GM12864 (cell line): ENCODE measurements at regions not wholly inside any gene's neighbourhood (a gene's known extent, or its start where the extent isn't known, plus 50 kb on each side); places are given as distances from the start of the nearest gene placed in this dataset.

Source experiments
- DNase-seq: peaks from one replicate; pipeline ENCODE4 v3.0.0-alpha.2; 2011; ENCODE audit warnings: low read depth
- H3K4me3 ChIP-seq: 2 replicates; pipeline ENCODE4 v1.5.1; 2011; ENCODE audit warnings: mild to moderate bottlenecking, low read depth, low read length, control low read depth
- CTCF ChIP-seq: IDR thresholded peaks from 2 replicates; pipeline ENCODE4 v1.5.1; 2011; ENCODE audit warnings: low read depth, mild to moderate bottlenecking, moderate library complexity, low read length, control low read depth, inconsistent platforms; ENCODE audit errors: missing control alignments

GRCh38 chr12:75641031-75641780, 129.8 kb upstream of the KRR1 start:
- H3K4me3 ChIP-seq, result no peak overlapping the region
- TF ChIP-seq CTCF, result no peak
- peak; percentile 86 for DNase-seq

DNA sequence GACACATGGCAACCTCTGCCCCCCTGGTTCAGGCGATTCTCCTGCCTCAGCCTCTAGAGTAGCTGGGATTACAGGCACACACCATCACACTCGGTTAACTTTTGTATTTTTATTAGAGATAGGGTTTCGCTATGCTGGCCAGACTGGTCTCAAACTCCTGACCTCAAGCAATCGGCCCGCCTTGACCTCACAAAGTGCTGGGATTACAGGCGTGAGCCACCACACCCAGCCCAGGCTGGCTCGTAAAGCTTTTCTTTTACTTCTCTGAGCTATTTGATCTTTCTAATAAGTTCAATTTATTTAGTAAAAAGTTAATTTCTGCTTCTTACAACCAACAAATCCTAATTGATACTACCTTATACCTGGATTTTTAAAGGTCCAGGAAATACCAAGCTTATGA, 127.4 kb upstream of the KRR1 start:
- no peak for DNase-seq
- no peak for TF ChIP-seq CTCF
- H3K4me3 ChIP-seq, result no peak overlapping the region

DNA sequence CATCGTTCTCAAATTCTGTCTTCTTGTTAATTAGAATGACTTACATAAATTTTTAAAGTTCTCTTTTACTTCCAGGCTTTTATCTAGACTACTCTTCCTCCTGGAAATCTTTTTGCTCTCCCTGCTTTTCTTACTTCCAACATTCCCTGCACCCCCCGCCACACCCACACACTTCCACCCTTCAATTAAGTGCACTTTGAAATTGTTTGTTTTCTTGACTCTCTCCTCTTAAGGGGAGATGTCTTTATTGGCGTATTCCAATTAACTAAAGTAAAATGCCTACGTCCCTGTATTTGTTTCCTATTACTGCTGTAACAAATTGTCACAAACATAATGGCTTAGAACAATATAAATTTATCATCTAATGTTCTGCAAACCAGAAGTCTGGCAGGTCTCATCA, 125.2 kb upstream of the KRR1 start:
- no peak for TF ChIP-seq CTCF
- DNase-seq, result no peak
- H3K4me3 ChIP-seq, result no peak overlapping the region

DNA sequence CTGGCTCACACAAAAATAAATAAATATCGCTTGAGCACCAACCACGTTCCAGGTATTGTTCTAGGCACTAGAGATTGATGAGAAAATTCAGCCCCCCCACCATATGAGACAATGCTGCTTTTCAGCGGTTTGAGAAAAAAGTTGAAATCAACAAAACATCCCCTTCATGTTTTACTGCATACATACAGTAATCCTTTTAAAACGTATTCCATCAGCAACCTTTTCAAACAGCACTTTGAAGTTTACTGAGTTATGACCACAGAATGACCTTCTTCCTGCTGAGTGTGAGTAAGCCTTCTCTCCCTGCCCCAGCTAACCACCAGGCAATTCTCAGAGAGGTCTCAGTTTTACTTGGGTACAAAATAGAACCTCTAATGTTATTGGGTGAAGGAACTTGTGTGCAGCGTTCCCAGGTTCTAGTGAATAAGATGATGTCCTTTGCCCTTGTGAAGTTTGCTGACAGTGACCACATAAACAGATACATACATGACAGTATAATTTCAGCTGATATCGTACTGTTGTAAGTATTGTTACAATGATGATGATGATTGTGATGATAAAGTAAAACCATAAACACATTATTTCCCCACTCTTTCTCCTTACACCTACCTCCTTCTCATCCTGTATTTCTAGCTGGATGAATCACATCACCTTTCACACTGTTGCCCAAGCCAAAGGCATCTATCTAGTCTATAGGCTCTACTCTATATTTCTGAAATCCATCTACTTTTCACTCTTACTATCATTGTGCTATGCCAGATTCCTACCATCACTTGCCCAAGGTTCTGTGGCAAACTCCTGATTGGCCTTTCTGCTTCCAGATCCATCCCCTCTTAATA, 124.4 kb upstream of the KRR1 start:
- no peak for TF ChIP-seq CTCF
- DNase-seq, result no peak
- no peak overlapping the region for H3K4me3 ChIP-seq

DNA sequence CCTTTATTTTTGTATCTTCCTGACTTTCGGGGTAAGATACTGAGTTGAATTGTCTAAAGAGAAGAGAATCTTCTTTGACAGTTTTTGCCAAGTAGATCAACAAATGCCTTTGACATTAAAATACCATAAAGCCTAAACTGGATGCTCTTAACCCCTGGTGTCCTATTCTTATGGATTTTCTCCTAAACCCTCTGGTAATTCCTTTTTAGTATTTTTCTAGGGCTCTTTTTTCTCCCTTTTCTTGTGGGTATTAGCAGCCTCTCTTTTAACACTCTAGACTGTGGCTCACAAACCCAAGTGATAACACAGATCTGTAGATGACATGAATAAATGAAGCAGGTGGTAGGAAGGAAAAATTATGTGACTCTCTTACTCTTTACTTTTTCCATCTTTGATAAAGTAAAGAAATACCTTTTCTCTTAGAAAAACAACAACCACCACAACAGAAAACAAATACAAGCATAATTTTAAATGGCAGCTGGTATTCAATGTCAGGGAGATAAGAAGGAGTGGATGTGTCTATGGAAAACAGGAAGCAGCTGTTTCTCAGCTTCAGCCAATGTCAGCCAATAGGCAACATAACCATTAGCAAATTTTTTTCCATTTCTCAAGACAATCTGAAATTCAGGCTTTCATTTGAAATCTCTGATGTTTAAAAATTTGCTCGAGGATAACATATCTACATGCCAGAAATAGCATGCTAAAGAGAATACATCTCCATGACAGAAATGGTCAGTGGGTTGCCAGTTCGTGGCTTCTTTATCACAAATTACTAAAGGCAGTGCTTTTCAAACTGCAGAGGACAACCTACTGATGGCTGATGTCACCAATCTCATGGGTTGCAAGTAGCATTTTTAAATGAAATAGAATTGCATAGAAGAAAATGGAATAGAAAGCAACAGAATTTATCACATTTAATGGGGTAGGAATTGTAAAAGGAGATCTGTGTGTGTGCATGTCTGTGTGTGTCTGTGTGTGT, 123.1 kb upstream of the KRR1 start:
- TF ChIP-seq CTCF, result no peak
- H3K4me3 ChIP-seq, result no peak overlapping the region
- DNase-seq, result no peak

DNA sequence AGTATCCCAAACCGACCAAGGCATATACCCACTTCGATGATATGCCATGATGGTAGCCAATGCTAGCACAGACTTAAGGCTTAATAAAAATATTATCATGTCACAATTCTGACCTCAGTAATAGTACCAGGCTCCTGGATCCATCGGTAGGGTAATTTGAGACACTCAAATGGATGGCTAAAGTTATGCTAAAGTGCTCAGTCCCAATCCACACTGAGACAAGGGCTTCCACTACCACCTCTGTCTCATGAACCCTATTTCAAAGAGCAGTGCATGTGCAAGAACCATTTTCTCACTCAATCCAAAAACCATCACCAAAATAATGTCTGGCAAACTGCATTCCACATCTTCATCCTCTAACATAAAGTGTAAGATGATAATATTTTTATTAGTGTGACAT, 122.4 kb upstream of the KRR1 start:
- H3K4me3 ChIP-seq, result no peak overlapping the region
- no peak for DNase-seq
- TF ChIP-seq CTCF, result no peak
